ENCODE measurements at regions not wholly inside any gene's neighbourhood (a gene's known extent, or its start where the extent isn't known, plus 50 kb on each side); places are given as distances from the start of the nearest gene placed in this dataset.

DNA sequence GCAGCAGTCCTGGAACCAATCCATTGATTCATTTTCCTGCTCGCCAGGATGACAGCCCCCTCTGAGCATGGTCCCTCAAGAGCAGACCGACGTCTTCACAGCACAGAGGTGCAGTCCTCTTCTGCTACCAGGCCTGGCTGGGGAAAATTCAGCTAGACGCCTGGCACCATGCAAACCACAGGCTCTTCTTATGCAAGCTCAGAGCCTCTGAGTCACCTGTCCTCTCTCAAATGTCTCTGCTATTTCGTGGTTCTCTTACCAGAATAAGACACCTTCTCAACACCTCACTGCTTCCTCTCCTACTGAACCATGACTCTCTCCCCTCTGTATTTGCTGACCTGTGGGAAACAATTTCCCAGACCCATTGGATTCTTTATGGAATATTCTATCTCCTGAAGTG is 79.8 kb upstream of the CYRIA start:
- TF ChIP-seq CTCF (IDR thresholded peaks at IDR 0.05; ENCODE audit: insufficient read depth, low read depth, low read length): no peak
- TF ChIP-seq EZH2 (IDR thresholded peaks at IDR 0.05; ENCODE audit: insufficient read depth, low read length): no peak
